HepG2 (cell line): ENCODE measurements at regions not wholly inside any gene's neighbourhood (a gene's known extent, or its start where the extent isn't known, plus 50 kb on each side); places are given as distances from the start of the nearest gene placed in this dataset.

Experiments
- ATAC-seq: fragments of 200-7000 bp; cut with Tn5 transposase; 3 replicates; pipeline ENCODE4 v1.9.1; 2020; ENCODE audit warnings: mild to moderate bottlenecking, moderate library complexity
- BruUV-seq: library from RNA; stranded (reverse); fragments of 400-500 nt; replicated peaks from 2 replicates; lab custom pipeline; 2021; lab: Mats Ljungman, UMichigan
- CTCF ChIA-PET: fragments of 300-600 bp; formaldehyde crosslinking; extraction: SDS; loops from one replicate; lab custom pipeline; 2021; ENCODE audit warnings: low total read pairs, inconsistent platforms, low intra/inter-chr PET ratio; lab: Yijun Ruan, JAX
- POLR2A ChIA-PET: fragments of 350-600 bp; sonication (Branson Sonifier 250); formaldehyde crosslinking; loops from one replicate; lab custom pipeline; 2020; ENCODE audit warnings: antibody characterized with exemption, inconsistent platforms; lab: Yijun Ruan, JAX
- DNase-seq: peaks from one replicate; pipeline ENCODE4 v3.0.0-alpha.2; 2015; ENCODE audit warnings: low spot score
- FAIRE-seq: peaks from 3 replicates; lab custom pipeline; 2011; peaks lifted over from hg19 to GRCh38; lab: Jason Lieb, UNC
- H2AFZ ChIP-seq: one replicate; pipeline ENCODE4 v1.6.1; 2011; ENCODE audit warnings: low read length, inconsistent platforms
- H3K27ac ChIP-seq: fragments of 300-600 bp; 3 replicates; pipeline ENCODE4 v1.8.0; 2011; ENCODE audit warnings: mixed run types, mild to moderate bottlenecking, mixed read lengths, low read length, inconsistent platforms; ENCODE audit not compliant: insufficient read depth; ENCODE audit errors: extremely low read length
- H3K27me3 ChIP-seq, 2 experiments: fragments of 200-600 bp in 1 of 2; 2 replicates in 1 of 2; 3 replicates in 1 of 2; pipeline versions ENCODE4 v1.6.0 to v1.8.0; 2011; ENCODE audit warnings: low read length in 2 of 2, mild to moderate bottlenecking in 2 of 2, moderate library complexity in 2 of 2, inconsistent platforms in 1 of 2; ENCODE audit not compliant: insufficient read depth in 2 of 2, control insufficient read depth in 1 of 2
- H3K36me3 ChIP-seq, 2 experiments: fragments of 200-600 bp in 1 of 2; replicated peaks in 1 of 2; 2 replicates in 1 of 2; 3 replicates in 1 of 2; pipeline versions ENCODE4 v1.5.1 to v1.8.0; 2011; ENCODE audit warnings: low read length in 2 of 2, inconsistent platforms in 1 of 2; ENCODE audit not compliant: insufficient read depth in 2 of 2, control insufficient read depth in 1 of 2
- H3K4me1 ChIP-seq: 2 replicates; pipeline ENCODE4 v1.5.1; 2012; ENCODE audit warnings: low read length, inconsistent platforms; ENCODE audit not compliant: insufficient read depth
- H3K4me2 ChIP-seq: 2 replicates; pipeline ENCODE4 v1.6.0; 2011; ENCODE audit warnings: low read depth, low read length, inconsistent platforms
- H3K4me3 ChIP-seq, 3 experiments: fragments of 200-600 bp in 1 of 3; sonication (generic), shearing (Covaris generic) in 1 of 3; replicated peaks in 1 of 3; 2 replicates each; pipeline ENCODE4 v1.5.1; 2011 to 2016; ENCODE audit warnings: low read length in 3 of 3, inconsistent platforms in 2 of 3, low read depth in 2 of 3, mild to moderate bottlenecking in 2 of 3, control low read depth in 1 of 3, mixed read lengths in 1 of 3; ENCODE audit not compliant: insufficient read depth in 1 of 3
- H3K79me2 ChIP-seq: one replicate; pipeline ENCODE4 v1.6.1; 2011; ENCODE audit warnings: low read length, inconsistent platforms; ENCODE audit not compliant: insufficient read depth
- H3K9ac ChIP-seq: 2 replicates; pipeline ENCODE4 v1.6.0; 2011; ENCODE audit warnings: mild to moderate bottlenecking, low read depth, low read length, inconsistent platforms; ENCODE audit not compliant: insufficient read depth
- H3K9me3 ChIP-seq: 2 replicates; pipeline ENCODE4 v1.5.1; 2012; ENCODE audit warnings: mild to moderate bottlenecking, low read length
- H4K20me1 ChIP-seq: 2 replicates; pipeline ENCODE4 v1.6.0; 2011; ENCODE audit warnings: inconsistent platforms, mild to moderate bottlenecking, low read length, moderate library complexity; ENCODE audit not compliant: insufficient read depth
- BCLAF1 ChIP-seq: fragments of 450-650 bp; IDR thresholded peaks from 2 replicates; pipeline ENCODE4 v1.6.1; 2017; ENCODE audit warnings: mild to moderate bottlenecking
- CEBPB ChIP-seq: IDR thresholded peaks from 2 replicates; pipeline ENCODE4 v1.6.1; 2011; ENCODE audit warnings: low read depth, low read length, improper control_type of control experiment, borderline replicate concordance
- GTF3A ChIP-seq: sonication (generic); formaldehyde crosslinking; conservative IDR thresholded peaks from 2 replicates; pipeline ENCODE4 v1.4.0; 2020; ENCODE audit warnings: mild to moderate bottlenecking, missing genetic modification reagents
- HIVEP1 ChIP-seq: sonication (generic); formaldehyde crosslinking; IDR thresholded peaks from 2 replicates; pipeline ENCODE4 v1.4.0; 2020; ENCODE audit warnings: mild to moderate bottlenecking, missing genetic modification reagents
- HNRNPL ChIP-seq: fragments of 200-400 bp; formaldehyde crosslinking; IDR thresholded peaks from 2 replicates; pipeline ENCODE4 v1.6.1; 2017; ENCODE audit warnings: mild to moderate bottlenecking, low read depth, low read length
- KAT7 ChIP-seq: IDR thresholded peaks from 2 replicates; pipeline ENCODE4 v1.6.1; 2018; ENCODE audit warnings: borderline replicate concordance, missing compliant biosample characterization
- NFE2 ChIP-seq: sonication (generic); formaldehyde crosslinking; IDR thresholded peaks from 2 replicates; pipeline ENCODE4 v1.4.0; 2020; ENCODE audit warnings: missing genetic modification reagents
- SUZ12 ChIP-seq: fragments of 150-350 bp; IDR thresholded peaks from 2 replicates; pipeline ENCODE4 v1.6.1; 2014; ENCODE audit warnings: low read depth, low read length
- XRCC5 ChIP-seq: fragments of 200-400 bp; formaldehyde crosslinking; optimal IDR thresholded peaks from 2 replicates; pipeline ENCODE3; 2017; ENCODE audit warnings: mild to moderate bottlenecking, low read length
- ZNF10 ChIP-seq: sonication (generic); formaldehyde crosslinking; IDR thresholded peaks from 2 replicates; pipeline ENCODE4 v1.4.0; 2020; ENCODE audit warnings: mild to moderate bottlenecking, low read depth, missing genetic modification reagents, borderline replicate concordance
- ZNF296 ChIP-seq: sonication (generic); formaldehyde crosslinking; conservative IDR thresholded peaks from 2 replicates; pipeline ENCODE4 v1.5.0; 2020; ENCODE audit warnings: mild to moderate bottlenecking, missing genetic modification reagents
- ZNF607 ChIP-seq: sonication (generic); formaldehyde crosslinking; IDR thresholded peaks from 2 replicates; pipeline ENCODE4 v1.5.1; 2020; ENCODE audit warnings: missing genetic modification reagents, mild to moderate bottlenecking, borderline replicate concordance
- ZNF841 ChIP-seq: sonication (generic); formaldehyde crosslinking; IDR thresholded peaks from 2 replicates; pipeline ENCODE4 v1.8.1; 2023; ENCODE audit warnings: missing genetic modification reagents, borderline replicate concordance
- ZNF883 ChIP-seq: sonication (generic); formaldehyde crosslinking; IDR thresholded peaks from 2 replicates; pipeline ENCODE4 v1.5.1; 2020; ENCODE audit warnings: mild to moderate bottlenecking, missing genetic modification reagents; ENCODE audit errors: not compliant biosample characterization
- WGBS: methylation state at CpG from one replicate; pipeline ENCODE4 v1.1.6; 2017; ENCODE audit warnings: low lambda C conversion rate; 5-methylcytosine and 5-hydroxymethylcytosine counted together
- in situ Hi-C: cut with HindIII; loops from 2 replicates; pipeline ENCODE4 v1.10.0; 2017; ENCODE audit warnings: low pct_unique_long_range_greater_than_20kb; ENCODE audit not compliant: extremely low pct_ligation_motif_present
- intact Hi-C: fragments of 100-400 bp; cut with micrococcal nuclease; formaldehyde crosslinking; loops from one replicate; pipeline ENCODE4 v1.10.0; 2022; ENCODE audit not compliant: unreplicated experiment
- TF ChIP-seq, protein P1 (sequence below): IDR thresholded peaks from 2 replicates; pipeline ENCODE4 v1.6.1; 2016
- TF ChIP-seq, protein P2 (sequence below): sonication (generic); formaldehyde crosslinking; IDR thresholded peaks from 2 replicates; pipeline ENCODE4 v1.4.0; 2020; ENCODE audit warnings: missing genetic modification reagents
- TF ChIP-seq, protein P3 (sequence below): sonication (generic); formaldehyde crosslinking; IDR thresholded peaks from 2 replicates; pipeline ENCODE4 v1.4.0; 2020; ENCODE audit warnings: missing genetic modification reagents
- TF ChIP-seq, protein P4 (sequence below): sonication (generic); formaldehyde crosslinking; IDR thresholded peaks from 2 replicates; pipeline ENCODE4 v1.8.1; 2022; ENCODE audit warnings: mild to moderate bottlenecking, missing genetic modification reagents

GRCh38 chr2:146235158-146235557 is 1609.7 kb upstream of the ACVR2A start:
- no peak for FAIRE-seq
- Histone ChIP-seq H2AFZ (no peak overlapping the region), H4K20me1 (no peaks in the 10 kb centered on the region), H3K4me3 (no peak overlapping the region), H3K27me3 (no peaks in the 10 kb centered on the region), H3K9me3 (no peaks in the 10 kb centered on the region), H3K9ac (no peak overlapping the region), H3K4me2 (no peak overlapping the region), H3K27ac (no peak overlapping the region), H3K4me1 (no peaks in the 10 kb centered on the region), H3K36me3 (no peaks in the 10 kb centered on the region), H3K79me2 (no peaks in the 10 kb centered on the region)
- BruUV-seq, result no TSS peak
- intact Hi-C loops (no loop called here), in situ Hi-C loops (no loop called here)
- ChIA-PET CTCF (no interaction called here), POLR2A (no interaction called here)
- WGBS, result 5% methylated on average over 3 of the region's 3 CpGs
- DNase-seq, result no peak
- no peak for ATAC-seq
- TF ChIP-seq ZNF10 (no peak), KAT7 (CRISPR knock-in tag) (no peak), SUZ12 (no peak), HIVEP1 (CRISPR knock-in tag) (no peak), ZNF883 (no peak), ZNF296 (CRISPR knock-in tag) (no peak), HNRNPL (no peak), BCLAF1 (no peak), ZNF841 (CRISPR knock-in tag) (no peak), GTF3A (CRISPR knock-in tag) (no peak), NFE2 (no peak), XRCC5 (no peak), ZNF607 (no peak), CEBPB (no peak)
- TF ChIP-seq, protein P1, sequence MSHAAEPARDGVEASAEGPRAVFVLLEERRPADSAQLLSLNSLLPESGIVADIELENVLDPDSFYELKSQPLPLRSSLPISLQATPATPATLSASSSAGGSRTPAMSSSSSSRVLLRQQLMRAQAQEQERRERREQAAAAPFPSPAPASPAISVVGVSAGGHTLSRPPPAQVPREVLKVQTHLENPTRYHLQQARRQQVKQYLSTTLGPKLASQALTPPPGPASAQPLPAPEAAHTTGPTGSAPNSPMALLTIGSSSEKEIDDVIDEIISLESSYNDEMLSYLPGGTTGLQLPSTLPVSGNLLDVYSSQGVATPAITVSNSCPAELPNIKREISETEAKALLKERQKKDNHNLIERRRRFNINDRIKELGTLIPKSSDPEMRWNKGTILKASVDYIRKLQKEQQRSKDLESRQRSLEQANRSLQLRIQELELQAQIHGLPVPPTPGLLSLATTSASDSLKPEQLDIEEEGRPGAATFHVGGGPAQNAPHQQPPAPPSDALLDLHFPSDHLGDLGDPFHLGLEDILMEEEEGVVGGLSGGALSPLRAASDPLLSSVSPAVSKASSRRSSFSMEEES (CRISPR knock-in tag), result no peak
- TF ChIP-seq, protein P2, sequence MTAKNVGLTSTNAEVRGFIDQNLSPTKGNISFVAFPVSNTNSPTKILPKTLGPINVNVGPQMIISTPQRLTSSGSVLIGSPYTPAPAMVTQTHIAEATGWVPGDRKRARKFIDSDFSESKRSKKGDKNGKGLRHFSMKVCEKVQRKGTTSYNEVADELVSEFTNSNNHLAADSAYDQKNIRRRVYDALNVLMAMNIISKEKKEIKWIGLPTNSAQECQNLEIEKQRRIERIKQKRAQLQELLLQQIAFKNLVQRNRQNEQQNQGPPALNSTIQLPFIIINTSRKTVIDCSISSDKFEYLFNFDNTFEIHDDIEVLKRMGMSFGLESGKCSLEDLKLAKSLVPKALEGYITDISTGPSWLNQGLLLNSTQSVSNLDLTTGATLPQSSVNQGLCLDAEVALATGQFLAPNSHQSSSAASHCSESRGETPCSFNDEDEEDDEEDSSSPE (CRISPR knock-in tag), result no peak
- TF ChIP-seq, protein P3, sequence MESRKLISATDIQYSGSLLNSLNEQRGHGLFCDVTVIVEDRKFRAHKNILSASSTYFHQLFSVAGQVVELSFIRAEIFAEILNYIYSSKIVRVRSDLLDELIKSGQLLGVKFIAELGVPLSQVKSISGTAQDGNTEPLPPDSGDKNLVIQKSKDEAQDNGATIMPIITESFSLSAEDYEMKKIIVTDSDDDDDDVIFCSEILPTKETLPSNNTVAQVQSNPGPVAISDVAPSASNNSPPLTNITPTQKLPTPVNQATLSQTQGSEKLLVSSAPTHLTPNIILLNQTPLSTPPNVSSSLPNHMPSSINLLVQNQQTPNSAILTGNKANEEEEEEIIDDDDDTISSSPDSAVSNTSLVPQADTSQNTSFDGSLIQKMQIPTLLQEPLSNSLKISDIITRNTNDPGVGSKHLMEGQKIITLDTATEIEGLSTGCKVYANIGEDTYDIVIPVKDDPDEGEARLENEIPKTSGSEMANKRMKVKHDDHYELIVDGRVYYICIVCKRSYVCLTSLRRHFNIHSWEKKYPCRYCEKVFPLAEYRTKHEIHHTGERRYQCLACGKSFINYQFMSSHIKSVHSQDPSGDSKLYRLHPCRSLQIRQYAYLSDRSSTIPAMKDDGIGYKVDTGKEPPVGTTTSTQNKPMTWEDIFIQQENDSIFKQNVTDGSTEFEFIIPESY (CRISPR knock-in tag), result no peak
- TF ChIP-seq, protein P4, sequence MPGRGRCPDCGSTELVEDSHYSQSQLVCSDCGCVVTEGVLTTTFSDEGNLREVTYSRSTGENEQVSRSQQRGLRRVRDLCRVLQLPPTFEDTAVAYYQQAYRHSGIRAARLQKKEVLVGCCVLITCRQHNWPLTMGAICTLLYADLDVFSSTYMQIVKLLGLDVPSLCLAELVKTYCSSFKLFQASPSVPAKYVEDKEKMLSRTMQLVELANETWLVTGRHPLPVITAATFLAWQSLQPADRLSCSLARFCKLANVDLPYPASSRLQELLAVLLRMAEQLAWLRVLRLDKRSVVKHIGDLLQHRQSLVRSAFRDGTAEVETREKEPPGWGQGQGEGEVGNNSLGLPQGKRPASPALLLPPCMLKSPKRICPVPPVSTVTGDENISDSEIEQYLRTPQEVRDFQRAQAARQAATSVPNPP, result no peak
